HG03095 (cell line): ENCODE measurements at regions not wholly inside any gene's neighbourhood (a gene's known extent, or its start where the extent isn't known, plus 50 kb on each side); places are given as distances from the start of the nearest gene placed in this dataset.

Source experiments
- ATAC-seq: cut with Tn5 transposase; IDR thresholded peaks from one replicate; pipeline ENCODE4 v1.9.1; 2021; ENCODE audit warnings: moderate library complexity; ENCODE audit not compliant: unreplicated experiment

- no peak for ATAC-seq
Observed at GRCh38 chr13:40483601-40484000, 182.8 kb downstream of the FOXO1 start.

- ATAC-seq: no peak
Observed at GRCh38 chr13:40484101-40484800, 182.2 kb downstream of the FOXO1 start.

DNA sequence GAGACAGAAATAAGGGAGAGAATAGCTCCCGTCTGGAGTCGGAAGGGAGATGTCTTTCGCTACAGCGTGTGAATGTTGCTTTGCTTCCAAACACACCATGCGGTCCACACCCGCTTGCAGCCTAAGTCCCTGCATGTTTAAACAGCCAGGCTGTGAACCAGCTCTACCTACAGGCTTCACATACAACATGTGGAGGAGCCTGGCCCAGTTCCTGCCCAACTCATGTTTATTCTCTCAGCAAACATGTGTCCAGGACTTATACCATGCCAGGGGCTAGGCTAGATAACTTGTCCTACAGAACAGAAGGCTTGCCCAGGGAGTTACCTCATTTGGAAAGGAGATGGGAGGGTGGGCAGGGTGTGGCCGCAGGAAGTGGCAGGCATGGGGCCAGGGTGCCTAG lies 181.5 kb downstream of the FOXO1 start:
- ATAC-seq: no peak

DNA sequence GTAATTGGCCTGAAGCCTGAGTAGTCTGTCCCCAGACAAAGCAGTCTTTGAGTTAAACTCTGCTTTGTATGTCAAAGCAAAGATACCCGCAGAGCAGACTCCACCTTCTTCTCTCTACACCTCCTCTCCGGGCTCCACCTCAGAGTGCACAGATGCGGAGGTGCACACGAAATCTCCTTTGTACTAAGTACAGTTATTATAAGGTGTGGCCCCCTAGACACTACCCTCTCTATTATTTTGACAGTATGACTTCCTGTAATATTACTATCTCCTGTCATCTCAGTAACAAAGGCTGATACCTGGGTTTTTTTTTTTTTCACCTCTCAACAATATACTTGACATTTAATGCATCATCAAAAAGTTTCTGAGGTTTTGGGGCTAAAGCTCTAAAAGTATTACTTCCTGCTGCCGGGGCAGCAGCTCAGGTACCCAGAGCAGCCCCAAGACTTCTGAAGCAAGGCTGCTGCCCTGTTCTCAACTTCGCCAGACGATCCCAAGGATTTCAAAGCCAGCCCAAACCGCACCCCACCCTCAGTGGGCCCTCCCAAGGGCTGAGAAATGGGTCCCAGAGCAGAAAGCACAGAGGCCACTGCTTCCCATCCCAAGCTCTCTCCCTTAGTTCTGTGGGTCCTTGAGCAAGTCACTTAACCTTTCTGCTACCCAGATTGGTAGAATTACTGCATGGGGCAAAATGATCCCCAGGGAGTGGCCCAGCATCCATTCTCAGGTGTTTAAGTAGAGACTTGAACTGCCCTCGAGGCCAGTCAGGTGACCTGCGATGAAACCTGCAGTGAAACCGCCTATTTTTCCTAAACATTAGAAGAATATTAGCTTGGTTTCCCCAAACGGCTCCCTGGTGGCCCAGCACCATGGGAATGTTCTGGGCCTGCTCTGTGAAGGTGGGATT lies 180.6 kb downstream of the FOXO1 start:
- no peak for ATAC-seq

DNA sequence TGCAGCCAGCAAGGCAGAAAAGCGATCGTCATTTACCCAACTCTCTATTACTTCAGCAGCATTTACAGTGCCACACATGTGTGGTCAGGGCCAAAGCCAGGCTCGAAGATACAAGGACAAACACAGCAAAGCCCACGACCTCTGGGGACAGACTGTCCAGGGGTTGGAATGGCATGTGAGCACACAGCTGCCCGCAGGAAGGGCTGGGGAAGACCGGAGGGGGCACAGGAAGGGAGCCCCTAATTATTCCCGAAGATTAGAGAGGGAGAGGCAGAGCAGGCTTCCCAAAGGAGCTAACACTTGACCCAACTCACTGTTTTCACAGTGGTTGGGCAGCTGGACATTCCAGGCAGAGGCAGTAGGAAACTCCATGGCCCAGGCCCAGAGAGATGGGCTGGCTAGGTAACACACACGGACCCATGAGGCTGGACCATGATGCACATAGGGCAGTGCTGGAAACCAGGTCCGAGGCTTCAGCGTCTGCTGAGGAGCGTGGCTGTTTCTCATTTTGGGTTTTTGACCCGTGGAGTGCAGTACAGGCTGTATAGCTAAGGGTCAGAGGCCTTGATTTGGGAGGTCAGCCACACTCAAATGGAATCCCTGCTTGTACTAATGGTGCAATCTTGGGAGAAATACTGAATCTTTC lies 179.8 kb downstream of the FOXO1 start:
- no peak for ATAC-seq

GRCh38 chr13:40488869-40489391 lies 177.5 kb downstream of the FOXO1 start:
- ATAC-seq: no peak

- no peak for ATAC-seq
Observed at GRCh38 chr13:40490086-40490758, 176.2 kb downstream of the FOXO1 start.

DNA sequence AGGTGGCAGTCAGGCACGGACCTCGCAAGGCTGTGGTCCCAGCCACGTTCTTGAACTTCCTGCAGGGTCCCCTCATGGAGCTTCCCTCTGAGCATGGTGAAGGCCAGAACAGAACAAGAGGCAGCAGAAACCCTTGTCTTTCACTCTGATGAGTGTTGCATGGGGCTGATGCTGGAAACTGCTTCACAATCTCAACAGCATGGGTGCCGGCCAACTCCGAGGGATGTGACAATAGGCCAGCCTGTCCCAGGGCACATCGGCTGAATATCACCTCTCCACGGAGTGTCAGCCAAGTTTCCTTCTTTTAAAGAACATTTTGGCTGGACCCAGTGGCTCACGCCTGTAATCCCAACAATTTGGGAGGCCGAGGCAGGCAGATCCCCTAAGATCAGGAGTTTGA lies 173.9 kb downstream of the FOXO1 start:
- no peak for ATAC-seq

DNA sequence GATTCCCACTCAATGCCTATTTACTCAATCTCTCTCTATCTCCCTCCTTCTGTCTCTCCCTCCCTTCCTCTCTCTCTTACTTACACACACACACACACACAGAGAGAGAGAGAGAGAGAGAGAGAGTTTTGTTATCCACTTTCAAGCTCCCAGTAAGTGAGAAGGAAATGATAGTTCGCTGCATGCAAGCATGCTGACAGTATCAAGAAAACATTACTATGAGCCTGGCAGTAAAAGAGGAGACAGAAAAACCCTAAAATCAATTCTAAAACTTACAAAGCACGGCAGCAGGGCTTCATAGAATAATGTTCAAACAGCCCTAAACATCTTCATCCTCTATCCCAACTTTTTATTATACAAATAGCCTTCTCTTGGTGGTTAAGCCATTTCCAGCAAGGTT lies 171.9 kb downstream of the FOXO1 start:
- ATAC-seq: no peak

- ATAC-seq: no peak
Observed at GRCh38 chr13:40494946-40495620, 171.4 kb downstream of the FOXO1 start.

GRCh38 chr13:40495621-40496001 lies 170.8 kb downstream of the FOXO1 start:
- ATAC-seq: no peak

GRCh38 chr13:40496035-40496810 lies 170.2 kb downstream of the FOXO1 start:
- ATAC-seq: no peak

DNA sequence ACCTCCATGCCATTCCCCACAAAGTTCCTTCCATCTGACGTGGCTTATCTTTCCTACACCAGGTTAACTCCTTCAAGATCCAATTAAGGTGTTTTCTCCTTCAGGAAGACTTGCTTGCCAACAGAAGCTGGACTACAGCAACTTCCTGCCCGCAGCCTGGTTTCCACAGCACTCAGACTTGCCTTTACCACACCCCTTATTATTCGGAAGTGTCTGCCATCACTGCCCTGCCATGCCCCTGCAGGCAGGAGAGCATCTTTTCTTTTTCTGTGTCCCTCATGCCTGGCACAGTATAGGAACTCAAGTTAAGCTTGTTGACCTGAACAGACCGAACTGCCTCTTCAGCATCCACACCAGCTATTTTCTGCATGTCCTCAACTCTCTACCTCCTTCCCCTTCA lies 168.0 kb downstream of the FOXO1 start:
- no peak for ATAC-seq

GRCh38 chr13:40502236-40502635 lies 164.2 kb downstream of the FOXO1 start:
- ATAC-seq: no peak

DNA sequence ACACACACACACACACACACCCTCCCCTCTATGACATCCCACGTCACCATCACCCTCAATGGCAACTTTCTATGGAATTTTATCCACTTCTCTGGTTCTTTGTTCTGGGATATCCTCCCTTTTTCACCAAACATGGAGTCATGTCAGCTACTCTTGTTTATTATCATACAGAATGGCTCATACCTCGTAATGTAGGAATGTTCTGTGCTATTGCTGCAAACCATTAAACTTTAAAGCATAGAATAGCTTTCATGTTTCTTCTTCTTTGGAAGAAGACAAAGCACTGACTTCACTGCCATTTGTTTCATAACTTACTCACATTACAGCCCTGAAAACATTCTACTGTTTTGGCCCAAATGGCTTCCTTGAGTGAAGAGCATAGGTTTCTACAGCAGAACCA lies 163.4 kb downstream of the FOXO1 start:
- ATAC-seq: no peak

DNA sequence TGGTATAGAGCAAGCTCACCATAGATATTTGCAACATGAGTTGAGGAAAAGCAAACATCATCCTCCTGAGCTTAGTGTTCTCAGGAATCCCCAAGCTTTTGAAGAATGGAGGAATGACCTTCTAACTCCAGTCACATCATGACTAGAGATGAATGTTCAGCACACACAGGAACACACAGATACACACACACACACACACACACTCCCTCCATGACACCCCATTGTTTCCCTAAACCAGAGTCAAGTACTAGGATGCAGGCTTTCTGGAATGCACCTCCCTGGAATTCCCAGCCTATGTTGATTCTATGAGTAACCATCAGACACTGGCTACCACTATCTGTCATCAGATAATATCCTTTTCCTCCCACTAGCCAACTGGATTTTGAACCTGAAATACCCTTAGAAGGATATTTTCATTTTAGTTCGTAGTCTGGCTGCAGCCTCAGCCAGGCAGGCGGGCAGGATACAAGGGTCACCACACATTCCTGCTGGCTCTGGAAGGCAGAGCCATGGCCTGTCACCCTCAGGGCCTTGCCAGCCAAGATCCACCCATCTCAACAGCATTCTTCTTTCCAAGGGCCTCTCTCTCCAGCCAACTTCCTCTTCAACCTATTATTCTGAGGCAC lies 162.4 kb downstream of the FOXO1 start:
- ATAC-seq: no peak

DNA sequence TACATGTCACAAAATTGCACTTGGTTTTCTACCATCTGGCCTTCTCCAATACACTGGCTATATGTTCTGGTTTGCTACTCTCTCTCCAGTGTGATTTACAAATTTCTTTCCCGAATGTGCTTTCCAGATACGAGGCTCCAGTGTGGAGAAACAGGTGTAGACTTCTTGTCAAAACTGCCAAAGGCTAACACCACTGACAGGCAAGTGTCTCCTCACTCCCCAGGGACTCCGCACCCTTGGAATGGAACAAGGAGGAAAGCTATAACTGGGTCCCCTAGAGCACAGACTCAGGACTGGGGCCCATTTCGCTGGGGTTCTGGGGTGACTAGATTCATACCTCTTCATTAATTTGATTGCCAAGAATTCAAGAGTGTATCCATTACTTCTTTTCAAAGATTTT lies 161.8 kb downstream of the FOXO1 start:
- ATAC-seq: no peak

DNA sequence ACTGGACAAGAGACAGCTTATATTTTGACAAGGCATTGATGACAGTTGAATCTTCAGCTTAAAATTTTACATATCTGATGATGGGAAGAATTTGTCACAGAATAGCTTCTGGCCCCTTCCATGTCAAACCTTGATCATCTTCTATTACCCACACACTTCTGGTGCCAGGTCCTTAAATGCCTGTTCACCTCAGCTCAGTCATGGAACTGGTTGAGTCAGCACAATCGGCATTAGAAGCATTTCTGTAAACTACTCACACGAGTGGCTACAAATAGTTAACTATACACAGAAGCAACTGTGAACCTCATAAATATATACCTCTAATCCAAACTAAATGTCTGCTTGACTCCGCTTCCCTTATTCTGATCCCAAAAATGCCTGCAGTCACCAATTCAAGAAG lies 161.2 kb downstream of the FOXO1 start:
- ATAC-seq: no peak
